Tibial nerve (tissue), 3 donors: ENCODE measurements at regions not wholly inside any gene's neighbourhood (a gene's known extent, or its start where the extent isn't known, plus 50 kb on each side); places are given as distances from the start of the nearest gene placed in this dataset.

Experiments used
- POLR2A ChIP-seq, 2 donors: fragments of 450-650 bp; IDR thresholded peaks; one replicate each; pipeline ENCODE4 v1.6.1; 2017; ENCODE audit warnings: antibody characterized with exemption in 2 of 2, mild to moderate bottlenecking in 2 of 2, moderate library complexity in 2 of 2
- TF ChIP-seq, protein P1 (sequence below), 5 experiments: fragments of 200-600 bp in 3 of 5; fragments of 450-650 bp in 2 of 5; sonication (generic) in 3 of 5; IDR thresholded peaks; one replicate each; pipeline ENCODE4 v1.5.1; 2016 to 2019; ENCODE audit warnings: antibody characterized with exemption in 5 of 5, mild to moderate bottlenecking in 3 of 5, moderate library complexity in 2 of 5

DNA sequence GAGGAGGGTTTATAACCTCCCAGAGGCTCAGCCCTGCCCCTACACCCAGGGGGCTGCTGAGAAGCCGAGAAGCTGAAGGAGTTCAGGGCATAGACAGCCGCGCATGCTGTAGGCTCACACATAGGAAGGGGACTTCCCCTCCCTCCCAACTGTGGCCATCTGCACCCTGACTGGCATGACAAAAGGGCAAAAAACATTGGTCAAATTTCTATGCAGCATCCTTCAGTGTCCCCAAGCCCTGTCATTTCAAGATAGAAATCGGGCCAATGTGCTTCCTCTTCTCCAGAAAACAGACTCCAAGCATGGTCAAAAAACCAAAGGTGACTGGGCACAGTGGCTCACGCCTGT is 55.9 kb upstream of the MYL10 start:
- no peak for TF ChIP-seq POLR2A (IDR thresholded peaks at IDR 0.05)
- TF ChIP-seq, protein P1, sequence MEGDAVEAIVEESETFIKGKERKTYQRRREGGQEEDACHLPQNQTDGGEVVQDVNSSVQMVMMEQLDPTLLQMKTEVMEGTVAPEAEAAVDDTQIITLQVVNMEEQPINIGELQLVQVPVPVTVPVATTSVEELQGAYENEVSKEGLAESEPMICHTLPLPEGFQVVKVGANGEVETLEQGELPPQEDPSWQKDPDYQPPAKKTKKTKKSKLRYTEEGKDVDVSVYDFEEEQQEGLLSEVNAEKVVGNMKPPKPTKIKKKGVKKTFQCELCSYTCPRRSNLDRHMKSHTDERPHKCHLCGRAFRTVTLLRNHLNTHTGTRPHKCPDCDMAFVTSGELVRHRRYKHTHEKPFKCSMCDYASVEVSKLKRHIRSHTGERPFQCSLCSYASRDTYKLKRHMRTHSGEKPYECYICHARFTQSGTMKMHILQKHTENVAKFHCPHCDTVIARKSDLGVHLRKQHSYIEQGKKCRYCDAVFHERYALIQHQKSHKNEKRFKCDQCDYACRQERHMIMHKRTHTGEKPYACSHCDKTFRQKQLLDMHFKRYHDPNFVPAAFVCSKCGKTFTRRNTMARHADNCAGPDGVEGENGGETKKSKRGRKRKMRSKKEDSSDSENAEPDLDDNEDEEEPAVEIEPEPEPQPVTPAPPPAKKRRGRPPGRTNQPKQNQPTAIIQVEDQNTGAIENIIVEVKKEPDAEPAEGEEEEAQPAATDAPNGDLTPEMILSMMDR (IDR thresholded peaks at IDR 0.05): no peak
